ENCODE measurements at regions not wholly inside any gene's neighbourhood (a gene's known extent, or its start where the extent isn't known, plus 50 kb on each side); places are given as distances from the start of the nearest gene placed in this dataset.

- Histone ChIP-seq H3K9me3 (ENCODE audit: control insufficient read depth, insufficient read depth, low read length) (peaks cover 5% of the 10 kb centered on the region; the same call in 1 of the 2 replicates), H3K9ac (ENCODE audit: low read depth, low read length) (no peak overlapping the region), H3K36me3 (ENCODE audit: insufficient read depth, low read length) (no peaks in the 10 kb centered on the region), H3K4me1 (ENCODE audit: insufficient read depth, low read length) (no peaks in the 10 kb centered on the region)
Measured at GRCh38 chr11:90747057-90747456, 524.2 kb upstream of the CHORDC1 start.

- peaks cover 5% of the 10 kb centered on the region; the same call in 1 of the 2 replicates for H3K9me3 ChIP-seq (ENCODE audit: control insufficient read depth, insufficient read depth, low read length)
- H3K36me3 ChIP-seq (ENCODE audit: insufficient read depth, low read length) = no peaks in the 10 kb centered on the region
- no peak overlapping the region for H3K9ac ChIP-seq (ENCODE audit: low read depth, low read length)
- H3K4me1 ChIP-seq (ENCODE audit: insufficient read depth, low read length) = no peaks in the 10 kb centered on the region
Measured at GRCh38 chr11:90744169-90744568, 521.3 kb upstream of the CHORDC1 start.

- Histone ChIP-seq H3K36me3 (ENCODE audit: insufficient read depth, low read length) (no peaks in the 10 kb centered on the region), H3K9me3 (ENCODE audit: control insufficient read depth, insufficient read depth, low read length) (no peaks in the 10 kb centered on the region), H3K4me1 (ENCODE audit: insufficient read depth, low read length) (no peaks in the 10 kb centered on the region; the same call in 1 of the 2 replicates), H3K9ac (ENCODE audit: low read depth, low read length) (no peak overlapping the region)
Measured at GRCh38 chr11:90738799-90739198, 516.0 kb upstream of the CHORDC1 start.

DNA sequence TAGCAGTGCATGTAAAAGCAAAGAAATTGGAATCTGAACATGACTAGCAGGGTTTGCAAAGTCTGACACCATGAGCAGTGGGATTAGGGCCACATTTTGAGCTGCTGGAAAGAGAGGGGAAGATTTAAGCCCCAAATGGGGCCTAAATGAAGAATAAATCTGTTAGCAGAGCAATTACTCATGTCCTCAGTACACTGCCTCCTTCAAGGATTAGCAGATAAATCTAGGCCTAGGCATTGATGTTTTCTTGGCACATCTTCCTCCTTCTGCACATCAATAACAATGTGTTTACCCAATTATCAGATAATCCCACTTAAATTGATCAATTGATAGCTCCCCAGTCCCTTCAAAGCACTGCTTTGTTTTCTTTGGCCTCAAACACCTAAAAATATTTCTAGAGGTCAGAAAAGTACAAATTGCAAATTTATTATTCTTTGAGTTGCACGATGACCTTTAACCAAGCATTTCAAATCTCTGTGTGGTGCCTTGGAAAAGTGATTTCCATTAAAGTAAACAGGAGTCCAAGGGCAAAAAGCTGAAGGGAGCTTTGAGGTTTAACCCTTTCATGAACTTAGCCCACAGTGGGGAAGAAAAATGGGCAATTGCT, 514.7 kb upstream of the CHORDC1 start:
- Histone ChIP-seq H3K9me3 (ENCODE audit: control insufficient read depth, insufficient read depth, low read length) (no peaks in the 10 kb centered on the region), H3K36me3 (ENCODE audit: insufficient read depth, low read length) (no peaks in the 10 kb centered on the region), H3K9ac (ENCODE audit: low read depth, low read length) (no peak overlapping the region), H3K4me1 (ENCODE audit: insufficient read depth, low read length) (no peaks in the 10 kb centered on the region; the same call in 1 of the 2 replicates)

DNA sequence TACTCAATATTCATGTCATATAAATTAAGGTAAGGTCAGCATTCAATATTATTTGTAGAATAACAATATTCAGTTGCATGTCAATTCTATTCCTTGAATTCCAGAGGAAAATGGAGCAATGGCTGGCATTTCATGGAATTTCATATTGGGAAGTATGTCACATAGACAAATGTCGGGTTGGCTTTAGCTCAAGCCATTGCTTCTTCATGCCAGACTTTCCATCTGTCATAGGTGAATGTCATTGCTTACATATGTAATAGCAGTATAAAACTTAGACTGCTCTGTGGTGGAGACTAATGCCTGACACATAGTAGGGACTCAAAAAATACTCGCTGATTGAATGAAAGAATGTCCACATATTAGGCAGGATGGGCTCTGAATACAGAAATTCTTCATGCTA, 509.6 kb upstream of the CHORDC1 start:
- Histone ChIP-seq H3K4me1 (ENCODE audit: insufficient read depth, low read length) (no peaks in the 10 kb centered on the region; the same call in 1 of the 2 replicates), H3K36me3 (ENCODE audit: insufficient read depth, low read length) (no peaks in the 10 kb centered on the region), H3K9me3 (ENCODE audit: control insufficient read depth, insufficient read depth, low read length) (no peaks in the 10 kb centered on the region), H3K9ac (ENCODE audit: low read depth, low read length) (no peak overlapping the region)

DNA sequence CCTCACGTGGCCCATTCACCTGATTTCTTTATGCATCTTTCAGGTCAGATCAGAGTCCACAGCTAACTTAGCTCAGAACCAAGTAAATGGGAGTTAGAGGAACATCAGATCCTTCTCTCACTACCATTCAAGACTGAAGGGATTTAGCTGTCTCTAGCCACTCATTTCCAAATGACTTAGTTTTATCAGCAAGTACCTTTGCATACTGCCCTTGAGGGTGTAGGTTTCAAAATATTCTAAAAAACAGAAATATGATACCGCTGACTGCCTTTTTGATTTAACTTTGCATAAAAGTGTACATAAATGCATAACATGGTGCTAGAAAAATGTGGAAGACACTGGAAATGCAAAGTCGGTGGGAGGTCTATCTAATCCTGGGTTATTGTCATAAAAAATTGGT, 500.6 kb upstream of the CHORDC1 start:
- Histone ChIP-seq H3K9me3 (ENCODE audit: control insufficient read depth, insufficient read depth, low read length) (peaks cover 6% of the 10 kb centered on the region; the same call in 1 of the 2 replicates), H3K4me1 (ENCODE audit: insufficient read depth, low read length) (no peaks in the 10 kb centered on the region), H3K36me3 (ENCODE audit: insufficient read depth, low read length) (no peaks in the 10 kb centered on the region), H3K9ac (ENCODE audit: low read depth, low read length) (no peak overlapping the region)

GRCh38 chr11:90722552-90723190, 499.8 kb upstream of the CHORDC1 start:
- Histone ChIP-seq H3K36me3 (ENCODE audit: insufficient read depth, low read length) (no peaks in the 10 kb centered on the region), H3K4me1 (ENCODE audit: insufficient read depth, low read length) (no peaks in the 10 kb centered on the region), H3K9ac (ENCODE audit: low read depth, low read length) (no peak overlapping the region), H3K9me3 (ENCODE audit: control insufficient read depth, insufficient read depth, low read length) (peaks cover 6% of the 10 kb centered on the region; the same call in 1 of the 2 replicates)

DNA sequence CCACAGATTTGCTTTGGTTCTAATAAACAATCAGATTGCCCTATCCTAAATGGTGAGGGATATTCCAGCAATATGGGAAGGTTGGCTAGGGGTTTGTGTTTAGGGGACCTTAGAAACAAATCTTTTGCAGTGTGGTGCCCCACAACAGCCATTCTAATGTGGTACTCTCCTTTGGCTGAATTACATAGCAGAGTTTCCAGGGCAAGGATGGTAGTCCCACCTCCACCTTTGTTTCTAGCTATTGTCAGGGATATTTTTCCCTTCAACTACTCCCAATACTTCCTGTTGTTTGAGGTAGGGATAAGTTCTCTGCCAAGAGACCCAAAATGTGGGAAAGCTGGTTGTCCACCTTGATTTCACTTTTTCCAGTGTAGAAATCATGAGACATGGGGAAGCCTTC, 494.7 kb upstream of the CHORDC1 start:
- H3K9ac ChIP-seq (ENCODE audit: low read depth, low read length) = no peak overlapping the region
- H3K9me3 ChIP-seq (ENCODE audit: control insufficient read depth, insufficient read depth, low read length) = peaks cover 3% of the 10 kb centered on the region
- no peaks in the 10 kb centered on the region for H3K36me3 ChIP-seq (ENCODE audit: insufficient read depth, low read length)
- H3K4me1 ChIP-seq (ENCODE audit: insufficient read depth, low read length) = no peaks in the 10 kb centered on the region

DNA sequence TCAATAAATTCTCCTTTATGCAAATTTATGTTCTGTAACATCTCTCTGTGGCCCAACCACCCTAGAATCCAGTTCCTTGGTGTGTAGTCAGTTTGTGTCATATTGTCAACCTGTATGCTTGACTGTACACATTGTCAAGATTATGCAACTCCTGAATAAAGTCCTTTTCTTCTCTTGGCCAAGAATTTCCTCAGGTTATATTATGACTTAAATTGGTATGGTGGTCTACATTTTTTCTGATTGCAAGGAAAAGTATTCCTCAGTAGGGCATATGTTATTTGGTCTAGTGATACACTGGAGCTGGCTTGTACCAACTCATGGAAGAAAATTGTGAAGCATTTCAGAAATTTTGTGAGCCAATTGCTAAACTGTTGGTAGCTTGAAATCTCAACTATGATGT, 482.8 kb upstream of the CHORDC1 start:
- Histone ChIP-seq H3K4me1 (ENCODE audit: insufficient read depth, low read length) (no peaks in the 10 kb centered on the region), H3K9ac (ENCODE audit: low read depth, low read length) (no peak overlapping the region), H3K9me3 (ENCODE audit: control insufficient read depth, insufficient read depth, low read length) (no peaks in the 10 kb centered on the region), H3K36me3 (ENCODE audit: insufficient read depth, low read length) (no peaks in the 10 kb centered on the region)

DNA sequence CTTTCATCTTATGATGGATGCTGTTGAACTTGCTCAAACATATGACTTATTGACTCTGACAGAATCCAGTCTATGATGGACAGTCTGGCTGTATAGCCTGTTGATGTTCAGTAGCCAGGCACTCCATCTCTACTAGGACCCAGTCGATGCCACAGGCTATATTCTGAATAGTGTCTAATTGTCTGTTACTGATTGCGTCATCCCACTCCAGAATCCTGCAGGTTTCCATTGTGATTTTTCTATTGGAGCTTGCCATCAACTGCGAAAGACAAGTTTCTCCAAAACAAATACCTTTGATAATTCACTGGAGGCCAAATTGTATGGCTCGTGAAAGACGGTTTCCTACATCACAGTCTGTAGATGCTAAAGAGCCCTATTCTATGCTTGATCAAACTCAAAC, 481.7 kb upstream of the CHORDC1 start:
- H3K9ac ChIP-seq (ENCODE audit: low read depth, low read length) = no peak overlapping the region
- no peaks in the 10 kb centered on the region for H3K36me3 ChIP-seq (ENCODE audit: insufficient read depth, low read length)
- no peaks in the 10 kb centered on the region for H3K9me3 ChIP-seq (ENCODE audit: control insufficient read depth, insufficient read depth, low read length)
- H3K4me1 ChIP-seq (ENCODE audit: insufficient read depth, low read length) = no peaks in the 10 kb centered on the region

DNA sequence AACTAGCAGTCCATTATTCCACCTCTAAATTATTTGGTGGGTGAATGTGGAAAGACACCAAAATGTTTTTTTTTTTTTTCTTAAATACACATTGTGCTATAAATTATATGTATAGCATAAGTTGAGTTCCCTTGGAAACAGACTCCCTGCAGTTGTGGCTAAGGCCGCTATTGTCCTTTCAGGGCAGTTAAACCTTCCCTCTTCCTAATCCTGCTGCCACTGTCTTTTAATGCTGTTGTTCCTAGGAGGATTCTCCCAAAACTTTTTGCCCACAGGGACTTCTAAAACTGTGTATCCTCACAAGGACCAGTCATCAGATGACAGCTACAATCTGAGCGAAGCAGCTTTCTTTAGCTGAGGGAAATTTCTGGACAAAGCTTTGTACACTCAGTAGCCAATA, 478.9 kb upstream of the CHORDC1 start:
- no peak overlapping the region for H3K9ac ChIP-seq (ENCODE audit: low read depth, low read length)
- no peaks in the 10 kb centered on the region for H3K36me3 ChIP-seq (ENCODE audit: insufficient read depth, low read length)
- H3K9me3 ChIP-seq (ENCODE audit: control insufficient read depth, insufficient read depth, low read length) = no peaks in the 10 kb centered on the region
- peaks cover 3% of the 10 kb centered on the region; the same call in 1 of the 2 replicates for H3K4me1 ChIP-seq (ENCODE audit: insufficient read depth, low read length)

DNA sequence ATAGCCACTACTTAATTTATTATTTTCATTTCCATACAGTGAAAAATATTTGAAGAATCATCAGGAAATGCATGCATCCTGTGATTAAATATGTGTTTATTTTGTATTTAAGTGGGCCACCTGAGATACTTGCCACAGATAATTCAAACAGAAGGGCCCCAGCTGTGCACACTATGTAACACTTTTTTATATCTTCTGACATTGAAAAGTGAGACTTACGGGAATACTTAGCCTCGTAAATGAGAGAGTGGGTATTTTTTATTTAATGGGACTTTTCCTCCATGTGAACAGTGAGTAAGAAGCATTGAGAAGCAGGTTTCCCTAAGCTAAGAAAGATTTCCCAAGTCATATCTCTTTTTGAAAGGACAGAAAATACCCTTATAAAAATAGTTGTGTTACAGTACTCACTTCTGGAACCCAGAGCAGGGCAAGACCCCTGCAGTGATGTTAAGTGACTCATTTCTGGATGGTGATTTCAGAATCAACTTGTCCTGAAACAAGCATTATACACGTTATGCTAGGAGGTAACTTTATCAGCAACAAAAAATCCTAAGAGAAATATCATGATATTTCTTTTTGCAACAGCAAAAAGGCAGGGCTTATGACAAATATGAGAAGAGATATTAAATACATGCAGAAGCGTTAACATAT, 478.1 kb upstream of the CHORDC1 start:
- Histone ChIP-seq H3K4me1 (ENCODE audit: insufficient read depth, low read length) (peaks cover 3% of the 10 kb centered on the region; the same call in 1 of the 2 replicates), H3K9me3 (ENCODE audit: control insufficient read depth, insufficient read depth, low read length) (no peaks in the 10 kb centered on the region), H3K36me3 (ENCODE audit: insufficient read depth, low read length) (no peaks in the 10 kb centered on the region), H3K9ac (ENCODE audit: low read depth, low read length) (no peak overlapping the region)

DNA sequence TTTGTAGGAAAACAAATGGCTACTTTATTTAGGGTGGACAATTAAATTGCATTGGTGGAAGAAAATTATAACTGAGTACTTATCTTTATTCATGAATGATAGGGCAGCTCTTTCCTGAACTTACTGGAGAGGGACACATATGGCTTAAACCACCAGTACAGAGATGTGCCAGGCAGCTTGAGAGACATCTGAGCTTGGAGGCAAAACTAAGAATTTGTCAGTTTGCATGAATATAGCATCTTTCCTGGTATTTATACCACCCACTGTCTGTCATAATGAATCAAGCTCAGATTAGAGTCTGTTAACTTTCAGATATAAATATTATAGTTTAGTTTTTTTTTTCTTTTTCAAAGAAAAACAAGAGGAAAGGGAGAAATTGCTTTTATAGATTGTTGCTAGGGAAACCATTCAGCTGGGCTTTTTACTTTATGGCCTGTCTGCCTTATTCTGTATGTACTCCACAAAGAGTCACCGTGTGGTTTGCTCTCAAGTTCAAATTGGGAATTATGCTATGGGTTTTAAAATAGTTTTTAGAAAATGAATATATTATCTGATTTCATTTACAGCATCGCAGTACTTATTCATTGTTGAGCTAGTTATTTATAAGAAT, 477.0 kb upstream of the CHORDC1 start:
- H3K4me1 ChIP-seq (ENCODE audit: insufficient read depth, low read length) = peaks cover 3% of the 10 kb centered on the region; the same call in 1 of the 2 replicates
- H3K36me3 ChIP-seq (ENCODE audit: insufficient read depth, low read length) = no peaks in the 10 kb centered on the region
- H3K9ac ChIP-seq (ENCODE audit: low read depth, low read length) = no peak overlapping the region
- no peaks in the 10 kb centered on the region for H3K9me3 ChIP-seq (ENCODE audit: control insufficient read depth, insufficient read depth, low read length)

GRCh38 chr11:90698238-90698637, 475.4 kb upstream of the CHORDC1 start:
- H3K9me3 ChIP-seq (ENCODE audit: control insufficient read depth, insufficient read depth, low read length) = no peaks in the 10 kb centered on the region
- H3K9ac ChIP-seq (ENCODE audit: low read depth, low read length) = no peak overlapping the region
- no peaks in the 10 kb centered on the region for H3K36me3 ChIP-seq (ENCODE audit: insufficient read depth, low read length)
- peaks cover 3% of the 10 kb centered on the region; the same call in 1 of the 2 replicates for H3K4me1 ChIP-seq (ENCODE audit: insufficient read depth, low read length)

Measured in ES-I3 (cell line).